Aorta (tissue), 5 donors: ENCODE measurements at regions not wholly inside any gene's neighbourhood (a gene's known extent, or its start where the extent isn't known, plus 50 kb on each side); places are given as distances from the start of the nearest gene placed in this dataset.

Experiments used
- ATAC-seq: fragments of 200-7000 bp; cut with Tn5 transposase; one replicate; pipeline ENCODE4 v1.9.1; 2022; ENCODE audit warnings: moderate library complexity; ENCODE audit not compliant: low FRiP score
- DNase-seq, 2 donors: peaks; one replicate each; pipeline ENCODE4 v3.0.0-alpha.2; 2020
- H3K27ac ChIP-seq, 2 donors: one replicate each; pipeline ENCODE4 v1.5.1; 2013; ENCODE audit warnings: low read length in 2 of 2, mild to moderate bottlenecking in 2 of 2, moderate library complexity in 2 of 2, control low read depth in 1 of 2, inconsistent platforms in 1 of 2, low read depth in 1 of 2
- H3K27me3 ChIP-seq, 2 donors: one replicate each; pipeline ENCODE4 v1.6.1; 2013; ENCODE audit warnings: control low read depth in 1 of 2, low read length in 1 of 2, mild to moderate bottlenecking in 1 of 2, moderate library complexity in 1 of 2; ENCODE audit not compliant: insufficient read depth in 2 of 2, control insufficient read depth in 1 of 2
- H3K36me3 ChIP-seq, 2 donors: one replicate each; pipeline ENCODE4 v1.6.1; 2013; ENCODE audit warnings: control low read depth in 1 of 2, low read length in 1 of 2, mild to moderate bottlenecking in 1 of 2; ENCODE audit not compliant: insufficient read depth in 2 of 2, control insufficient read depth in 1 of 2
- H3K4me1 ChIP-seq, 2 donors: one replicate each; pipeline ENCODE4 v1.6.1; 2013; ENCODE audit warnings: low read length in 2 of 2, control low read depth in 1 of 2, mild to moderate bottlenecking in 1 of 2, moderate library complexity in 1 of 2; ENCODE audit not compliant: insufficient read depth in 2 of 2, control insufficient read depth in 1 of 2
- H3K4me3 ChIP-seq, 2 donors: one replicate each; pipeline ENCODE4 v1.5.1; 2013; ENCODE audit warnings: low read length in 2 of 2, control low read depth in 1 of 2, mild to moderate bottlenecking in 1 of 2
- H3K9me3 ChIP-seq: one replicate; pipeline ENCODE4 v1.6.1; 2013; ENCODE audit warnings: mild to moderate bottlenecking, low read length; ENCODE audit not compliant: control insufficient read depth
- WGBS, 2 donors: extraction: QIAGEN DNeasy Blood & Tissue Kit; methylation state at CpG; one replicate each; pipeline ENCODE4 v1.1.7; 2013; 5-methylcytosine and 5-hydroxymethylcytosine counted together
- intact Hi-C, 2 donors: fragments of 100-400 bp; cut with DNase I; formaldehyde crosslinking; loops; one replicate each; pipeline versions ENCODE4 v1.14.2 to v1.15.0; 2022
- donor health status: healthy with polysubstance abuse.
- donor health status: Bipolar disorder and iron deficiency.
- donor health status: DM: no; HTN: no; CAD: no.
- donor health status: DM: no; HTN: no; CAD: no.
- donor health status: DM: yes; HTN: yes; CAD: no.

DNA sequence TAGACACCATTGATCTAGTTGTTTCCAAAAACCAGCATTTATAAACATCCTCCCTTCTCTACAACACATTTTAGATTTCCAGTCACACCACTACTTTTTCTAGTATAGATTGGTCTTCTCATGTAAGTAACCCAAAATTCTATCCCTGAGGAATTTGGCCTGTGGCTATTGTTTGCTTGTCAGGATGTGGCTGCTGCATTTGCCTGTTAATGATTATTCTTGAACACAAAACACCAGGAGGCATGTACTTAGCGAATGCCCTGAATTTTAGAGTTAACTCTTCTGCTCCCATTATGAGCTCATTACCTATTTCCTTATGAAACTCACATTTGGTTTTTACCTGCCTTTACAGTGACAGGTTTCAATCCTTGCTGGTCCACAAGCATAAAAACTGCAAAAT, 102.0 kb upstream of the FSTL5 start:
- H3K27me3 ChIP-seq = no peaks in the 10 kb centered on the region
- intact Hi-C loops = no loop called here
- H3K4me1 ChIP-seq = no peaks in the 10 kb centered on the region
- 41 to 53% methylated on average over 1 of the region's 1 CpG for WGBS, 2 donors
- ATAC-seq (no peak), DNase-seq (no peak)
- H3K36me3 ChIP-seq = no peaks in the 10 kb centered on the region
- no peaks in the 10 kb centered on the region for H3K9me3 ChIP-seq
- no peak overlapping the region for H3K4me3 ChIP-seq
- no peak overlapping the region for H3K27ac ChIP-seq

DNA sequence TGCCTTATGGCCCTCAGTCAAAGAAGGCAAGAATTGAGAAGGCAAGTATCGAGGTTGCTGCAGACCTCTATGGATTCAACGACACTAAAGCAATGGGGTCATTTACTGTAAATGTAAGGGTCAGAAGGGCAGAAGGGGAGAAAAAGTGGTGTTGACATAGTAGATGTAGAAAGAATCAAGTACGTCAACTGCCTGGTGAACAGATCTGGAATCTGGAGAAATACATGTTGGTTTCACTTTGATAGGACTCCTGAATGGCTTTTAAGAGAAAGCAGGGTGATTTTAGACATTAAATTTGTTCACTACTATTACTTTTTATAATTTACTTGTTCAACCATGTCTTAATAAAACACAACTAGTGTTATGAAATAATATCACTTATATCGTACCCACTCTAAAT, 81.3 kb upstream of the FSTL5 start:
- intact Hi-C loops = no loop called here
- DNase-seq = no peak

DNA sequence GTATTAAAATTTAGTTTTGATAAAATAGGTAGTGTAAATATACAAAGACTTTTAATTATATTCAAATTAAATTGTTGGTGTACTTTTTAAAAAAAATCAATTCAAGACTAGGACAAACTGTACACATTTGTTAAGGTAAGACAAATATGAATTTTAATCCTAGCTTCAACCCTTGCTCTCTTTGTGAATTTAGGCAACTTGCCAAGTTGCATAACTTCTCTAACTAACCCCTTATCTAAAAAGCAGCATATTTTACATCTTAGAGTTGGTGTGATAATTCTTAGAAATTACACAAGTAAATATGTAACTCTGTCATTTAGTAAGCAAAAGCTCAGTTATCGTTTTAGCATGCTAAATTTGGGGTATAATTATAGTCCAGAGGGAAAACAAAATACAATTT, 78.1 kb upstream of the FSTL5 start:
- WGBS, 2 donors = 1 to 2% methylated on average over 1 of the region's 1 CpG
- Histone ChIP-seq H3K36me3 (no peaks in the 10 kb centered on the region), H3K27me3 (no peaks in the 10 kb centered on the region), H3K9me3 (no peaks in the 10 kb centered on the region), H3K4me3 (no peak overlapping the region), H3K27ac (no peak overlapping the region), H3K4me1 (no peaks in the 10 kb centered on the region)
- ATAC-seq = no peak
- no peak for DNase-seq
- intact Hi-C loops = no loop called here

More for the DNA sequence above, 81.3 kb upstream of the FSTL5 start:
- no peak for ATAC-seq
- H3K9me3 ChIP-seq = no peaks in the 10 kb centered on the region
- H3K4me1 ChIP-seq = no peaks in the 10 kb centered on the region
- H3K27ac ChIP-seq = no peak overlapping the region
- no peaks in the 10 kb centered on the region for H3K27me3 ChIP-seq
- H3K4me3 ChIP-seq = no peak overlapping the region
- H3K36me3 ChIP-seq = no peaks in the 10 kb centered on the region
- WGBS, 2 donors = 47 to 61% methylated on average over 4 of the region's 4 CpGs

DNA sequence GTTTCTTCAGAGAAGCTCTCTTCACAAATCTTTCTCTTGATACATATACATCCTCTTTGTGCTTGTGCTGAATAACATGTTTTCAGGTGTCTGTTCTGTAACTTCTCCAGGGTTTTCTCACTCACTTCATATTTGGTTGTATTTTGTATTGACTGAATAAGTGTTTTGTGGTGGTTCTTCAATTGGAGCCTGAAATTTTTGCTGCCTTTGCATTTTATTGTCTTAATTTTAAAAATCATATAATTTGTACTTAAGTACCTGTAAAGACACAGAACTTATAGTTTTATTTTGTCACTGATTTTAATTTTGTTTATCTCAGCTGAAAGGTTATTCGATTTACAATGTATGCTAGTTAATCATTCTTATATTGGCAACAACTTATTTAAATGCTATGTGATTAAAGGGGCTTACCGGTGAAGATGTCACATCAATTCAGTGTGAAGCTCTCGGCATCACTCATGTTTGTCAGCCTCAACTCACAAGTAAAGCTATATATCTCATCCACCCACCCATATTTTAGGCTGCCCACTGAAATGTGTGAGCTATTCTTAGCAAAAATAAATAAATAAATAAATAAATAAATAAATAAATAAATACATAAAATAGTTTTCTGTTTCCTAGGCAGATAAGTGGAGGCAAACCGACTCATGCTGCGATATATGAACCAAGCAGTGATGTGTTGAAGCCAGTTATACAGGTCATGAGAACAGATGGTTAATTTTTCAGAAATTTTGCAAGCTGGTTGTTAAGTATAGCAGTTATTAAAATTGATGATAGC, 76.4 kb upstream of the FSTL5 start:
- Histone ChIP-seq H3K4me1 (no peaks in the 10 kb centered on the region), H3K27me3 (no peaks in the 10 kb centered on the region), H3K4me3 (no peak overlapping the region), H3K27ac (no peak overlapping the region), H3K36me3 (no peaks in the 10 kb centered on the region), H3K9me3 (no peaks in the 10 kb centered on the region)
- 82 to 87% methylated on average over 5 of the region's 5 CpGs for WGBS, 2 donors
- no peak for ATAC-seq
- DNase-seq = no peak
- intact Hi-C loops = no loop called here

DNA sequence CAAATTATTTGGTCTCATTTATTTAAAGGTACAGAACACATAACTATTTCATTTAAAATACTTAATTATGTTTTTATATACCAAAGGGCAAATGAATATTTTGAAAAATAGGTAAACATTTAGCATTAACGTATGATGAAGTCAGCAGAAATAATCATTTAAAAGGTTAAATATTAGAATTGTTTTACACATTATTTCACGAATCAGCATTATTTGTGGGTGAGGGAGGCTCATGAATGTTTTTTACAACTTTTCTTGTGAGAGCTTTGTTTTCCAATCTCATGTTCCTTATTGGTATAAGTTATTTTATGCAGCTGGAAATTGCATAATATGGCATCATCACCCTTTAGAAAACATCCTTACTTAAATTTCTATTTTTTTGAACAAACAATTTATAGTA, 73.9 kb upstream of the FSTL5 start:
- intact Hi-C loops = no loop called here
- no peak for ATAC-seq
- Histone ChIP-seq H3K36me3 (no peaks in the 10 kb centered on the region), H3K9me3 (no peaks in the 10 kb centered on the region), H3K27ac (no peak overlapping the region), H3K27me3 (no peaks in the 10 kb centered on the region), H3K4me3 (no peak overlapping the region), H3K4me1 (no peaks in the 10 kb centered on the region)
- DNase-seq = no peak
- WGBS, 2 donors = 79 to 87% methylated on average over 2 of the region's 2 CpGs

DNA sequence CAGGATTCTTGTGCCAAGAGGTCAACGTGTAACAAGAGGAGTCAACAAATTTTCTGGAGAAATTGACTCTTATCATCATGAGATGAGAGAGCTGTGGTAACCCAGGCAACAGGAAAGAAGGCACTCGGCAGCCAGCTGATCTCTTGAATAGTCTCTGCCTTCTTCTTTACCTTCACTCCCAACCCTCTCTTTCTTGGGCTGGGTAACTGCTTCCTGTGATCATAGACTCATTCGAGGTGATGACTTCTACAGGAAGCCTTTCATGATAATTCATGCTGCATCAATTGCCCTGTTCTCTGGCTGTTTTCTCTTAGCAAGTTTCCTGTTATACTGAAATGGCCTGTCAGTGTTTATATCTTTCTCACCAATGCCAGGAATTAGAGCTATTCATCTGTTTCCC, 70.8 kb upstream of the FSTL5 start:
- Histone ChIP-seq H3K27ac (no peak overlapping the region), H3K4me1 (no peaks in the 10 kb centered on the region), H3K36me3 (no peaks in the 10 kb centered on the region), H3K4me3 (no peak overlapping the region), H3K9me3 (peaks cover 3% of the 10 kb centered on the region), H3K27me3 (no peaks in the 10 kb centered on the region)
- no peak for DNase-seq
- intact Hi-C loops = no loop called here
- 56 to 65% methylated on average over 3 of the region's 3 CpGs for WGBS, 2 donors
- ATAC-seq = no peak

DNA sequence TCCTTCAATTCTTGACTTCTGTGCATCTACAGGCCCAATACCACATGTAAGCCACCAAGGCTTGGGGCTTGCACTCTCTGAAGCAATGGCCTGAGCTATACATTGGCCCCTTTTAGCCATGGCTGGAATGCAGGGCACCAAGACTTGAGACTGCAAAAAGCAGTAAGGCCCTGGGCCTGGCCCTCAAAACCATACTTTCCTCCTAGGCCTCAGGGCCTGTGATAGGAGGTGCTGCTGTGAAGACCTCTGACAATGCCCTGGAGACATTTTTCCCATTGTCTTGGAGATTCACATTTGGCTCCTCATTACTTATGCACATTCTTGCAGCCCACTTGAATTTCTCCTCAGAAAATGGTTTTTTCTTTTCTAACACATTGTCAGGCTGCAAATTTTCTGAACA, 68.5 kb upstream of the FSTL5 start:
- H3K27ac ChIP-seq = no peak overlapping the region
- H3K4me1 ChIP-seq = no peaks in the 10 kb centered on the region
- no peaks in the 10 kb centered on the region for H3K27me3 ChIP-seq
- H3K9me3 ChIP-seq = peaks cover 3% of the 10 kb centered on the region
- H3K4me3 ChIP-seq = no peak overlapping the region
- no peak for ATAC-seq
- H3K36me3 ChIP-seq = no peaks in the 10 kb centered on the region
- DNase-seq = no peak
- intact Hi-C loops = no loop called here

DNA sequence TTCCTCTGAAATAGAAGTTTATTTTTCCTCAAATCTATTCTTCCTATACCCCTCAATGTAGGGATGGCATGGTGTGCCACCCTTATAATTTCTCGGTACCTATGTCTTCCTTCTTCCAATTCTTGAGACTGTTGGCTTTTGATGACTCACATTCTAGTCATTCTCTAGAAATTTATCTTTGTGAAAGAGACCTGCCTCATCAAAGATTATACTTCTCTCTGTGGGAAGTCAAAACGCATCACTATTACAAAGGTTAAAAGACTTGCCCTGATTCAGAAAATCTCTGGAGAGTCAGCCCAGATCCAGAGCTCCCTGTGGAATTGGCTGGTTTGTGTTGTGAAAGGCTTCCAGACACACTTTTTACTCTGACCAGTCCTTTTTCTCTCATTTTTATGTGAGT, 65.9 kb upstream of the FSTL5 start:
- Histone ChIP-seq H3K9me3 (peaks cover 3% of the 10 kb centered on the region), H3K4me3 (no peak overlapping the region), H3K4me1 (no peaks in the 10 kb centered on the region), H3K27ac (no peak overlapping the region), H3K27me3 (no peaks in the 10 kb centered on the region), H3K36me3 (no peaks in the 10 kb centered on the region)
- no peak for DNase-seq
- WGBS, 2 donors = 66 to 67% methylated on average over 2 of the region's 2 CpGs
- intact Hi-C loops = no loop called here
- no peak for ATAC-seq

DNA sequence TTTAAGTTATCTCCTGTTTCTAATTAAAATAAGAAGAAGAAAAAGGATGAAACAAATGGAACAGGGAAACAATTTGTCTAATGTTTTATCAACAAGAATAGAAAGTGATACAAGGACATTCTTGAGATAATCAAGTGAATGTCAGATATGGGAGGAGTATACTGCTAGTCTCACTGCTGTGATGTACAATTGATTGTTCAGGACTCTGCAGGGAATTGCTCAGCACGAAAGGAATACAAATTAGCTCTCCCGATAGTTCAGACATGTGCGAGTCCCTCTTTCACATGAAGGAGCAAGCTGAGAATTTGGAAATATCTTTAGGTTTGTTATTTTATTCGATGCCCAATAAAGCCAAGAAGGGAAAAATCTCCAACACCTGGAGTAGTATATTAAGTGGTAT, 57.3 kb upstream of the FSTL5 start:
- WGBS, 2 donors = 55 to 65% methylated on average over 4 of the region's 4 CpGs

More for the DNA sequence above, 57.3 kb upstream of the FSTL5 start:
- Histone ChIP-seq H3K4me3 (no peak overlapping the region), H3K36me3 (no peaks in the 10 kb centered on the region), H3K9me3 (no peaks in the 10 kb centered on the region), H3K4me1 (no peaks in the 10 kb centered on the region), H3K27ac (no peak overlapping the region), H3K27me3 (no peaks in the 10 kb centered on the region)
- no peak for ATAC-seq
- intact Hi-C loops = no loop called here
- DNase-seq = no peak
